HAP-1 (cell line): ENCODE measurements at regions not wholly inside any gene's neighbourhood (a gene's known extent, or its start where the extent isn't known, plus 50 kb on each side); places are given as distances from the start of the nearest gene placed in this dataset.

Source experiments
- DNase-seq, 2 experiments: peaks; one replicate each; pipeline ENCODE4 v3.0.0-alpha.2; 2016 to 2020; ENCODE audit warnings: low spot score in 2 of 2
- H3K27me3 ChIP-seq: fragments of 250-450 bp; sonication (Bioruptor Pico); 2 replicates; pipeline ENCODE4 v1.5.1; 2020; ENCODE audit warnings: low read depth, mild to moderate bottlenecking, moderate library complexity
- H3K36me3 ChIP-seq: fragments of 250-450 bp; sonication (Bioruptor Pico); replicated peaks from 2 replicates; pipeline ENCODE4 v1.5.1; 2020; ENCODE audit warnings: mild to moderate bottlenecking
- H3K4me1 ChIP-seq: fragments of 250-450 bp; sonication (Bioruptor Pico); 2 replicates; pipeline ENCODE4 v1.5.1; 2020; ENCODE audit warnings: mild to moderate bottlenecking
- H3K4me3 ChIP-seq: fragments of 250-450 bp; sonication (Bioruptor Pico); 2 replicates; pipeline ENCODE4 v1.5.1; 2020; ENCODE audit warnings: mild to moderate bottlenecking, moderate library complexity
- H3K9me3 ChIP-seq: fragments of 250-450 bp; sonication (Bioruptor Pico); 2 replicates; pipeline ENCODE4 v1.5.1; 2020; ENCODE audit warnings: mild to moderate bottlenecking, moderate library complexity
- in situ Hi-C: fragments of 300-500 bp; cut with MboI; formaldehyde crosslinking; loops from 3 replicates; pipeline ENCODE4 v1.14.3; 2020; ENCODE audit warnings: low sequenced_read_pairs, inconsistent platforms, mixed read lengths

DNA sequence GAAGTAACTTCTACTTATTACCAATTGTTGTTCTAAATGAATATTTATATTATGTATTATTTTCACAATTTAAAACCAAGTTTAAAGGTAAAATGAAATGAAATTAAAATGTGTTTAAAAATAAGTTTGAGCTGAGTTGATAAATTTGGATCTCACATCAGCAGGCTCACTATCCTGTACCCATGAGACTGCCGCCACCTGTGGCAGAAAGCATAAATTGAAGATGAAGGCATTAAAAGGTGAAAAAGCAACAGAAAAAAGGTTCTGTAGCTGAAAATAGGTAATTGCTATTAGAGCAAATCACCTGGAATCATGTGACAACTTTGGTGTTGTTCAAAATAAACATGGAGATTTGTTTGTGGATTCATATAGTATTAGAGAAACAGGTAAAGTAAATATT is 133.0 kb upstream of the CADM2 start:
- H3K27me3 ChIP-seq = no peaks in the 10 kb centered on the region
- in situ Hi-C loops = no loop called here
- no peaks in the 10 kb centered on the region for H3K9me3 ChIP-seq
- no peak for DNase-seq
- no peaks in the 10 kb centered on the region for H3K36me3 ChIP-seq
- H3K4me1 ChIP-seq = no peaks in the 10 kb centered on the region
- no peak overlapping the region for H3K4me3 ChIP-seq

- no peak overlapping the region for H3K4me3 ChIP-seq
- in situ Hi-C loops = no loop called here
- DNase-seq = no peak
Measured at GRCh38 chr3:84830476-84830875, 128.3 kb upstream of the CADM2 start.

GRCh38 chr3:84835366-84835765 is 123.4 kb upstream of the CADM2 start:
- no peak overlapping the region for H3K4me3 ChIP-seq
- H3K27me3 ChIP-seq = no peaks in the 10 kb centered on the region
- H3K36me3 ChIP-seq = no peaks in the 10 kb centered on the region
- H3K4me1 ChIP-seq = peaks cover 12% of the 10 kb centered on the region
- in situ Hi-C loops = no loop called here
- H3K9me3 ChIP-seq = no peaks in the 10 kb centered on the region
- DNase-seq = peak; percentile 56 to 70

More at GRCh38 chr3:84830476-84830875, 128.3 kb upstream of the CADM2 start:
- H3K27me3 ChIP-seq = no peaks in the 10 kb centered on the region
- no peaks in the 10 kb centered on the region; the same call in 1 of the 2 replicates for H3K4me1 ChIP-seq
- no peaks in the 10 kb centered on the region for H3K9me3 ChIP-seq
- no peaks in the 10 kb centered on the region for H3K36me3 ChIP-seq

GRCh38 chr3:84836961-84837360 is 121.8 kb upstream of the CADM2 start:
- H3K36me3 ChIP-seq = no peaks in the 10 kb centered on the region
- DNase-seq = peak; percentile 25 to 71
- no peaks in the 10 kb centered on the region for H3K9me3 ChIP-seq
- no peaks in the 10 kb centered on the region for H3K27me3 ChIP-seq
- peaks cover 12% of the 10 kb centered on the region for H3K4me1 ChIP-seq
- no peak overlapping the region for H3K4me3 ChIP-seq
- in situ Hi-C loops = no loop called here

DNA sequence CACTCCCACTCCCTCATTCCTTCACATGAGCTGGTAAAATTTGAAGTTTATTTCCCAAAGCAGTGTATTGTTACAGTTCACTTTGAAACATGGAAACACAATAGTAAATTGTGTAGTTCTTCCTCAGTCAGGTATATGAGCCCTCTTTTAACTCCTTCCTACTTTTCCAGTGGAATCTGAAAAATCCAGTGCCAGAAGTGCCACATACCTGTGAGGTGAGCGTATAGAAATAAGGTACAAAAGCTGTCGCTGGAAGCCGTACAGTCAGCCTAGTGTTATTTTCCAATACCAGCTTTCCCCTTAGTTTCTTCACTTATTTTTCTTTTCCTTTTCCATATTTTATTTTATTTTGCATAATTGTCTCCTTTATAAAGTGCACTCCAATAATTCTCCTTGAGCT is 81.7 kb upstream of the CADM2 start:
- in situ Hi-C loops = no loop called here

DNA sequence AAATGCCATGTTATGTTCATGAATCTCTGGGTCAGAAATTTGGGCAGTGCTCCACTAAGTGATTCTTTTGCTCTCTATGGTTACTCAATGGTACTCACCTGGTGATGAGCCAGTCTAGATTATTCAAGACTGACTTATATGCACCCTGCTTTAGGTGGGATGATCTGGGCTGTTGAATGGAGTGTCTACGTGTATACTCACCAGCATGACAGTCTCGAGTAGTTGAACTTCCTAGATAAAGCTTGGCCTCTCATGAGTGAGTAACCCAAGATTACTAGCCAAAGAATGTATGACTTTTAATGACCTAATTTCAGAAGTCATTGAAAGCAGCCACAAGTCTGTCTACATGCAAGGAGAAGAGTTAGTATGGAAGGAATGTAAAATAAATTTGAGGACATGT is 77.5 kb upstream of the CADM2 start:
- in situ Hi-C loops = no loop called here
- Histone ChIP-seq H3K4me1 (no peaks in the 10 kb centered on the region), H3K36me3 (no peaks in the 10 kb centered on the region), H3K27me3 (no peaks in the 10 kb centered on the region), H3K9me3 (no peaks in the 10 kb centered on the region), H3K4me3 (no peak overlapping the region)
- no peak for DNase-seq

More for the DNA sequence above, 81.7 kb upstream of the CADM2 start:
- no peaks in the 10 kb centered on the region for H3K4me1 ChIP-seq
- H3K4me3 ChIP-seq = no peak overlapping the region
- no peak for DNase-seq
- H3K27me3 ChIP-seq = no peaks in the 10 kb centered on the region
- H3K36me3 ChIP-seq = no peaks in the 10 kb centered on the region
- H3K9me3 ChIP-seq = no peaks in the 10 kb centered on the region

- H3K27me3 ChIP-seq = no peaks in the 10 kb centered on the region
Measured at GRCh38 chr3:84885199-84885882, 73.4 kb upstream of the CADM2 start.

GRCh38 chr3:84891851-84892250 is 66.9 kb upstream of the CADM2 start:
- Histone ChIP-seq H3K9me3 (0 out of 2 replicates have a peak, but pooled peaks cover 2% of the 10 kb centered on the region), H3K27me3 (no peaks in the 10 kb centered on the region), H3K36me3 (no peaks in the 10 kb centered on the region), H3K4me3 (no peak overlapping the region), H3K4me1 (no peaks in the 10 kb centered on the region)
- in situ Hi-C loops = no loop called here
- DNase-seq = no peak

More at GRCh38 chr3:84885199-84885882, 73.4 kb upstream of the CADM2 start:
- in situ Hi-C loops = no loop called here
- Histone ChIP-seq H3K9me3 (no peaks in the 10 kb centered on the region), H3K4me1 (no peaks in the 10 kb centered on the region), H3K4me3 (no peak overlapping the region), H3K36me3 (no peaks in the 10 kb centered on the region)
- no peak for DNase-seq

GRCh38 chr3:84893211-84893610 is 65.6 kb upstream of the CADM2 start:
- DNase-seq = no peak
- Histone ChIP-seq H3K9me3 (0 out of 2 replicates have a peak, but pooled peaks cover 2% of the 10 kb centered on the region), H3K36me3 (no peaks in the 10 kb centered on the region), H3K4me3 (no peak overlapping the region), H3K27me3 (no peaks in the 10 kb centered on the region), H3K4me1 (no peaks in the 10 kb centered on the region)
- in situ Hi-C loops = no loop called here

DNA sequence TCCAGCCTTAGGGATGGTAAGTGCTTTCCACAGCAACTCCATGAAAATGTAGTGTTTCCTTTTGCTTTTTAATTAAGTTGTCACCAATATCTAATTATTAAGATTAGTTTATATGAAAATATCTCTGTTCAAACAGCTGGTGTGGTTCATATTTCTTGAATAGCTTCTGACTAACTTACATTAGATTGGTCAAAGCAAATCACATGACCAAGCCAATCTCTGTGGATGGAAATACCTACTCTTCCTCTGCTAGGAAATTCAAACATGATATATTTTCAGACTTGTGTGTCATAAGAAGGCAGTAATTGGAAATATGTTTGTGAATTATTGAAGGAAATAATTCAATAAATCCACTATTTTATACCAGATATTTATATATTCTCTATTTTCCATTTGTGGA is 54.6 kb upstream of the CADM2 start:
- H3K36me3 ChIP-seq = no peaks in the 10 kb centered on the region
- H3K9me3 ChIP-seq = no peaks in the 10 kb centered on the region
- no peaks in the 10 kb centered on the region for H3K27me3 ChIP-seq
- no peaks in the 10 kb centered on the region for H3K4me1 ChIP-seq
- H3K4me3 ChIP-seq = no peak overlapping the region
- in situ Hi-C loops = no loop called here
- DNase-seq = no peak

GRCh38 chr3:84904816-84905555 is 53.8 kb upstream of the CADM2 start:
- Histone ChIP-seq H3K36me3 (no peaks in the 10 kb centered on the region), H3K27me3 (no peaks in the 10 kb centered on the region), H3K4me3 (no peak overlapping the region), H3K9me3 (no peaks in the 10 kb centered on the region), H3K4me1 (no peaks in the 10 kb centered on the region)
- no peak for DNase-seq
- in situ Hi-C loops = no loop called here

DNA sequence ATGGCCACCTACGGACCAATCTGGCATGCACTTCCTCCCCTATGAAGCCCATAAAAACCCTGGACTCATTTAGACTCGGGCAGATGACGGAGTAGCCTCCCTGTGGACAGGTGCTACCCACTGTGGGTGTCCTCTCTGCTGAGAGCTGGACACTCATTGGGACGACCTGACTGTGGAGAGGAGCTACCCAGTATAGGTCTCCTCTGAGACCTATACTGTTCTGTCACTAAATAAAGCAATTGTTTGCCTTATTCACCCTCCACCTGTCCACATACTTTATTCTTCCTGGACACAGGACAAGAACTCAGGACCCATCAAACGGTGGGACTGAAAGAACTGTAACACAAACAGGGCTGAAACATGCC is 53.3 kb upstream of the CADM2 start:
- H3K4me1 ChIP-seq = no peaks in the 10 kb centered on the region
- H3K36me3 ChIP-seq = no peaks in the 10 kb centered on the region
- DNase-seq = no peak
- H3K4me3 ChIP-seq = no peak overlapping the region
- no peaks in the 10 kb centered on the region for H3K27me3 ChIP-seq
- in situ Hi-C loops = no loop called here
- no peaks in the 10 kb centered on the region for H3K9me3 ChIP-seq

DNA sequence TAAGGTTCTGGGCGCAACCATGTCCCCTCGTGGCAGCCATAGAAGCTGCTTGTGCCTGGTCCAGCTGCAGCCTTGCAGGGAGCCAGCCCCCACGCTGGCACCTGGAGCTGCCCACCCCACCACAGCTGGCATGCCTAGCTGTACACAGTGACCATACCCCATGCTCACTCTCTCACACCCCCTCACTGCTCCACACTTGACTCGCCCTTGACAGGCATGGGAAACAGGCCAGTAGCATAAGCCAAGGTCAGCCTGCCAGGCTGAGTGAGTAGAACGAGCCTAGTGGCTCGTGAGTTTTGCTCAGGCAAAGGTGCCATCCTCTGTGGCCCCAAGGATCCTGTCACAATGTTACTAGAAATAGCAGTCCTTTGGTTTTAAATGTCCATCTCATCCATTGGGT is 52.7 kb upstream of the CADM2 start:
- Histone ChIP-seq H3K4me3 (no peak overlapping the region), H3K4me1 (no peaks in the 10 kb centered on the region), H3K9me3 (no peaks in the 10 kb centered on the region), H3K36me3 (no peaks in the 10 kb centered on the region), H3K27me3 (no peaks in the 10 kb centered on the region)
- no peak for DNase-seq
- in situ Hi-C loops = no loop called here
